SK-N-SH (cell line): ENCODE measurements at regions not wholly inside any gene's neighbourhood (a gene's known extent, or its start where the extent isn't known, plus 50 kb on each side); places are given as distances from the start of the nearest gene placed in this dataset.
A peak's percentile ranks its signal among the peaks of the same experiment; 100 is the strongest.

ENCODE experiments used
- CHD2 ChIP-seq: fragments of 150-350 bp; IDR thresholded peaks from 2 replicates; pipeline ENCODE4 v1.6.1; 2018; ENCODE audit warnings: low read length; ENCODE audit not compliant: partially characterized antibody
- CTCF ChIP-seq: fragments of 200-600 bp; sonication (generic); IDR thresholded peaks from 2 replicates; pipeline ENCODE4 v1.6.1; 2017; ENCODE audit warnings: antibody characterized with exemption, mild to moderate bottlenecking, moderate library complexity
- EP300 ChIP-seq, 2 experiments: IDR thresholded peaks; 2 replicates each; pipeline versions ENCODE4 v1.4.0 to v1.6.1; 2012; ENCODE audit warnings: borderline replicate concordance in 1 of 2, low read depth in 1 of 2, low read length in 1 of 2
- FOSL2 ChIP-seq: IDR thresholded peaks from 2 replicates; pipeline ENCODE4 v1.4.0; 2012; ENCODE audit warnings: low read depth, mild to moderate bottlenecking, moderate library complexity, borderline replicate concordance
- GABPA ChIP-seq: IDR thresholded peaks from 2 replicates; pipeline ENCODE4 v1.4.0; 2012; ENCODE audit warnings: low read depth, mild to moderate bottlenecking
- MAX ChIP-seq: IDR thresholded peaks from 2 replicates; pipeline ENCODE4 v1.4.0; 2012; ENCODE audit warnings: low read depth
- POLR2AphosphoS5 ChIP-seq: IDR thresholded peaks from 2 replicates; pipeline ENCODE4 v1.6.1; 2012; ENCODE audit warnings: low read depth, low read length
- TAF1 ChIP-seq: IDR thresholded peaks from 2 replicates; pipeline ENCODE4 v1.6.1; 2012; ENCODE audit warnings: low read depth, mild to moderate bottlenecking, low read length, moderate library complexity, borderline replicate concordance
- USF2 ChIP-seq: fragments of 150-350 bp; IDR thresholded peaks from 2 replicates; pipeline ENCODE4 v1.6.1; 2017; ENCODE audit warnings: antibody characterized with exemption, low read length, low read depth, borderline replicate concordance

- TF ChIP-seq MAX (no peak), TAF1 (no peak), CTCF (no peak), EP300 (IDR thresholded peaks at IDR 0.05; ENCODE audit: borderline replicate concordance in 1 of 2, low read depth in 1 of 2, low read length in 1 of 2) (peak in 1 of 2 experiments; percentile 57; a peak in 2 of 4 replicates), POLR2AphosphoS5 (no peak), USF2 (no peak), FOSL2 (no peak), CHD2 (no peak), GABPA (no peak)
These were observed 565.1 kb downstream of the ZEB2 start for GRCh38 chr2:143954844-143955243.
